ENCODE measurements at regions not wholly inside any gene's neighbourhood (a gene's known extent, or its start where the extent isn't known, plus 50 kb on each side); places are given as distances from the start of the nearest gene placed in this dataset.
"Not testable (repeated sequence)": the region's sequence is repeated elsewhere in the genome, so short reads cannot be mapped to it uniquely, and the experiment has no call there.

DNA sequence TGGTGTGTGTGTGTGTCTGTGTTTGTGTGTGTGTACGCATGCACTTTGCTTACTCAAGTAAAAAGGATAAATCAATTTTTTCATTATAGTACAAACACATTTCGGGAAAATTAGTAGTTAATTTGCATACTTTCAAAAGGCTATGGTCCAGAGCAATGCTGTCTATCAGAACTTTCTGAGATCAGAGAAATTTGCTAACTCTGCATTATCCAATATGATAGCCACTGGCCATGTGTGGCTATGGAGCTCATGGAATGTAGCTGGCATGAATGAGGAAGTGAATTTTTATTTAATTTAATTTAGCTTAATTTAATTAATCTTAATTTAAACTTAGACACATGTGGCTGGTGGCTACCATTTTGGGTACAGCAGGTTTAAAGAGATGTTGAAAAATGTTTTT is 289.6 kb downstream of the MAT2B start:
- DNase-seq = no peak

GRCh38 chr5:163807781-163808180 is 302.4 kb downstream of the MAT2B start:
- DNase-seq = no peak

- DNase-seq = no peak
Measured at GRCh38 chr5:163809473-163809872, 304.1 kb downstream of the MAT2B start.

GRCh38 chr5:163813900-163814299 is 308.5 kb downstream of the MAT2B start:
- DNase-seq = no peak

GRCh38 chr5:163815240-163815791 is 309.9 kb downstream of the MAT2B start:
- no peak for DNase-seq

DNA sequence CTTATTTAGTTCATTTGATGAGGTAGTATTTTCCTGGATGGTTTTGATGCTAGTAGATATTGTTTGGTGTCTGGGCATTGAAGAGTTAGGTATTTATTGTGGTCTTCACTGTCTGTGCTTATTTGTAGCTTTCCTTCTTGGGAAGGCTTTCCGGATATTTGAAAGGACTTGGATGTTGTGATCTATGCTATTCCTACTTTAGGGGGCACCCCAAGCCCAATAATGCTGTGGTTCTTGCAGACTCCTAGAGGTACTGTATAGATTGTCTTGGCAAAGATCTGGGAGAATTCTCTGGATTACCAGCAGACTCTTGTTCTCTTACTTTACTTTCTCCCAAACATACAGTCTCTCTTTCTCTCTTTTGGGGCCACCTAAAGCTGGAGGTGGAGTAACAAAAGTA is 315.7 kb downstream of the MAT2B start:
- DNase-seq = no peak

GRCh38 chr5:163822548-163822947 is 317.1 kb downstream of the MAT2B start:
- DNase-seq = no peak

GRCh38 chr5:163825661-163826060 is 320.2 kb downstream of the MAT2B start:
- no peak for DNase-seq

GRCh38 chr5:163826201-163826600 is 320.8 kb downstream of the MAT2B start:
- DNase-seq = no peak

DNA sequence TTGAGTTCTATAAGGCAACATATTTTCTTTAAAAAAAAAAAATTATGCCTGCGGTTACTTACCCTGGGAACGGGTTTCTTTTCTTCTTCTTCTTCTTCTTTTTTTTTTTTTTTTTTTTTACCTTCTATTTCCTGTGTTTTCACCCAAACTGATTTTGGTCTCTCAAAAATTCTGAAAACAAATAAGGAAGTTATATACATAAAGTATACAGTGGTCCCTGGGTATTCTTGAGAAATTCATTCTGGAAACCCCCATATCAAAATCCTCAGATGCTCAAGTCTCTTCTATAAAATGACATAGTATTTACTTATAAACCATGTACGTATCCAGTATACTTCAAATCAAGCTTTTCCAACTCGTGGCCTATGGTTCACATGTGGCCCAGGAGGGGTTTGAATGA is 326.7 kb downstream of the MAT2B start:
- DNase-seq = no peak

DNA sequence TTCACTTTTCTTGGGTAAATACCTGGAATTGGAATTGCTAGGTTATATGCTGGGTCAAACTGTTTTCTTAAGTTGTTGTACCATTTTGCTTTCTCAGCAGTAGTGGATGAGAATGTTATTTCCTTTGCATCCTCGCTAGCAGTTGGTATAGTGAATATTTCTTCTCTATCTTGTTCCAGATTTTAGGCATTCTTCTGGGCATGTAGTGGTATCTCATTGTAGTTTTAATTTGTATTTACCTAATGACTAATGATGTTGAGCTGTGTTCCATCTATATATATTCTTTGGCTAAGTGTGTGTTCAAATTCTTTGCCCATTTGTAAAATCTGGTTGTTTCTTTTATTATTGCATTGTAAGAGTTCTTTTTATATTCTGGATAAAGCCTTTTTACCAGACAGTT is 333.3 kb downstream of the MAT2B start:
- DNase-seq = no peak

DNA sequence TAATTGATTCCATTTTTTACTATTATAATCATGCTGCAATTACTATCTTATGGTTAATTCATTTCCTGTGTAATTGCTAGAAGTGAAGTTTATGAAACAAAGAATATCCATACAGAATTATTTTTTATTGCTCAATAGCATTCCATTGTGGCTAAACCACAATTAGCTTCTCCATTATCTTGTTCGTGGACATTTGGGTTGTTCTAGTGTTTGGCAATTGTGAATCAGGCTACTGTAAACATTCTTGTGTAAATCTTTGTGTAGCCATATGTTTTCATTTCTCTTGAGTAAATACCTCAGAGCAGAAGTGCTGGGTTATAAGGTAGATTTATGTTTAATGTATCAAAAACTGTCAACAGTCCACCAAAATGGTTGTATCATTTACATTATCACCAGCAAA is 341.1 kb downstream of the MAT2B start:
- DNase-seq = no peak

GRCh38 chr5:163855754-163856153 is 350.3 kb downstream of the MAT2B start:
- no peak for DNase-seq

GRCh38 chr5:163861670-163862069 is 356.3 kb downstream of the MAT2B start:
- DNase-seq = no peak

GRCh38 chr5:163867324-163867723 is 361.9 kb downstream of the MAT2B start:
- no peak for DNase-seq

DNA sequence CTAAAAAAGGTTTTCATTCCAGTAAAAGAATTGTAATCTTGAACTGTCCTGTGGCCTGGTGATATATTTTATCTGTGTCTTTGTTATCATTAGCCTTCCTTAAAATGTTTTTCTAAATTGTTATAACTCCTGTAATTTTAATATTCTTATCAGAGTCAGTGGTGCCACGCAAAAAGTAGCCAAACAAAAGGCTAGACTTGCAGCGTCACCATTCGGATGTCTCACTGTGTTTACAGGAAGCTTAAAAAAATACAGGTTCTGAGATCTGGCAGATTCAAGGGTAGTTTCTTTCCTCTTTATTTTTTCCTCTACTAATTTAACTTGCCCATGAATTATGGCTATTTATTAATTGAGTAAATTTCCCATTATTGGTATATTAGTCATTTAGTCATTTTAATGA is 362.3 kb downstream of the MAT2B start:
- DNase-seq = no peak

GRCh38 chr5:163869581-163869980 is 364.2 kb downstream of the MAT2B start:
- DNase-seq = no peak

- no peak for DNase-seq
Measured at GRCh38 chr5:163870441-163870840, 365.0 kb downstream of the MAT2B start.

GRCh38 chr5:163874431-163874830 is 369.0 kb downstream of the MAT2B start:
- no peak for DNase-seq

DNA sequence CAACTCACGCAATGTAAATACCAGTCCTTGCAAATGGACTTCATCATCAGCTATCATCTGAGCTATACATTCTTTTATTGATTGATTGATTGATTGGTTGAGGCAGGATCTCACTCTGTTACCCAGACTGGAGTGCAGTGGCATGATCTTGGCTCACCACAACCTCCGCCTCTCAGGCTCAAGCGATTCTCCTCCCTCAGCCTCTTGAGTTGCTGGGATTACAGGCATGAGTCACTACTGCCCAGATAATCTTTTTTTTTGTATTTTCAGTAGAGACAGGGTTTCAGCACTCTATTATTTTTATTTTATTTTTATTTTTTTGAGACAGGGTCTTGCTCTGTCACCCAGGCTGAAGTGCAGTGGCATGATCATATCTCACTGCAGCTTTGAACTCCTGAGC is 369.5 kb downstream of the MAT2B start:
- DNase-seq = not testable (repeated sequence)

DNA sequence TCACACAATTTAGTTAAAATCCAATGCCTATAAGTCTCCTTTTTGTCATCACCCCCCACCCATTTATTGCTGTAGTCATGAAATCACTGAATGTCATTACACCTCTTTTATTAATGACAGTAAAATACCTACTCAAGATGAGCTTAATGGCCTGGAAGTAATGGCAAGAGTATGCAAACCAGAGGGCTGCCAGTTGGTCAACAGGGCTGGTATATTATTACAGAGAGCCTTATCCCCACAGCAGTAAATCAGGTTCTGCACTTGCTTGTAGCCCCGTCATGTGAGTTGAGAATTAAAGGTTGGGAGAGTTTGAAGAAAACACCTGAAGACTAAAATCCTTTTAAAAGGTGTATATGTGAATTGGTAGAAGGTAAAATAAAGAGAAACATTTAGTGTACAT is 372.4 kb downstream of the MAT2B start:
- DNase-seq = no peak

- DNase-seq = no peak
Measured at GRCh38 chr5:163878490-163878889, 373.1 kb downstream of the MAT2B start.

DNA sequence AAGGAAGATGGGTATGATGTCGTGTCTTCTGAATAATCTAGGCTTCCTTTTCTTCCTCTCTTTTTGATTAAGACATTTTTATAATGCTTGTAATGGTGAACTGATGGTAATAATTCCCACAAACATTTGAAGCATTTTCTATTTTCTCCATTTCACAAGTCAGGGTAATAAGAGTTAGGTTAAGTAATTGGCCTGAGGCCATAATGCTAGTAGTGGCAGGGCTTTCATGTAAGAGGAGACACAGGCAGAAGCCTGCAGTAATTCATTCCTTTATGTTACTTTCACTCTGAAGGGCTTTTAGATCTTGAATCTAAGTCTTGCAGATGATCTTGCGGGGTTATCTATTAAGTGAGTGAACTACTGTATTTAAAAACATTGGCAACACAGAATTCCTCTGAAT is 374.9 kb downstream of the MAT2B start:
- no peak for DNase-seq

GRCh38 chr5:163885117-163885516 is 379.7 kb downstream of the MAT2B start:
- no peak for DNase-seq

DNA sequence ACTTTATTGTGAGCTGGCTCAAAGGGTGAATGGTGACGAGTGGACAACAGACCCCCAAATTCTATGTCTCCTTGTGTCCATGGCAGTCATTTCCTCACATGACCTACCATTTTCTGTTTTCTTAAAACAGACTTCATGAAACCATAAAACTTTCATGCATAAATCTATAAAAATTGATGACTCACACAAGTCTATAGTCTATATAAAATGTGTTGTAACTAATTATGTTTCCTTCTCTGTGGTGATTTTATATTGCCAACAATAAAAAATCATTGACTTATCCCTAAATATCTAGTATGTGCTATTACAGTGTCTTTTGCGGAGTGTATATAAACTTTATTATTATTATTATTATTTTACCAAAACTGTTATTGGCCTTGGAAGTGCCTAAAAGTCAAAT is 382.4 kb downstream of the MAT2B start:
- no peak for DNase-seq

GRCh38 chr5:163888366-163888765 is 382.9 kb downstream of the MAT2B start:
- no peak for DNase-seq
